ENCODE measurements at regions not wholly inside any gene's neighbourhood (a gene's known extent, or its start where the extent isn't known, plus 50 kb on each side); places are given as distances from the start of the nearest gene placed in this dataset.

- no peaks in the 10 kb centered on the region for H3K9me3 ChIP-seq (replicated peaks; ENCODE audit: control insufficient read depth, insufficient read depth, low read depth, low read length)
- H3K4me3 ChIP-seq: no peak overlapping the region
- in situ Hi-C loops (cut with MboI) (no loop called here), intact Hi-C loops (cut with micrococcal nuclease) (loop anchor here (5.0 kb wide), 1 partner anchor 177 kb away; no protein-coding TSS in a partner anchor)
- ATAC-seq (no peak), DNase-seq (ENCODE audit: extremely low read depth in 1 of 4, low spot score in 3 of 4) (no peak), FAIRE-seq (no peak)
- H3K9ac ChIP-seq (ENCODE audit: insufficient read depth in 1 of 2, low read depth in 2 of 2, low read length in 2 of 2): no peak overlapping the region
- H2AFZ ChIP-seq (ENCODE audit: low read depth, low read length): no peak overlapping the region
- H3K79me2 ChIP-seq (ENCODE audit: control insufficient read depth, insufficient read depth, low read length): no peaks in the 10 kb centered on the region
- H3K27ac ChIP-seq (ENCODE audit: extremely low read depth, low read depth, low read length): no peak overlapping the region
- POLR2A ChIA-PET: no interaction called here
- no peaks in the 10 kb centered on the region for H3K9me1 ChIP-seq (ENCODE audit: control insufficient read depth, insufficient read depth, low read length)
- WGBS (ENCODE audit: insufficient coverage, low coverage, missing lambda C conversion rate): 0% methylated on average over 1 of the region's 1 CpG
- no peak overlapping the region for H3K4me2 ChIP-seq (ENCODE audit: insufficient read depth, low read length)
- CTCF ChIA-PET (ENCODE audit: low intra/inter-chr PET ratio): no interaction called here
- BruUV-seq (replicated peaks): no TSS peak
- H3K27me3 ChIP-seq (ENCODE audit: control insufficient read depth in 2 of 2, insufficient read depth in 2 of 2, low read length in 2 of 2): peaks cover 9 to 13% of the 10 kb centered on the region in 2 experiments; a peak in 4 of 5 replicates
- H3K4me1 ChIP-seq (replicated peaks in 1 of 2; ENCODE audit: control insufficient read depth in 2 of 2, insufficient read depth in 2 of 2, low read length in 2 of 2): peaks cover 0 to 6% of the 10 kb centered on the region in 2 experiments; a peak in 1 of 5 replicates
- no peaks in the 10 kb centered on the region for H4K20me1 ChIP-seq (replicated peaks; ENCODE audit: control insufficient read depth, insufficient read depth, low read length)
- H3K36me3 ChIP-seq (ENCODE audit: control insufficient read depth, insufficient read depth, low read length): no peaks in the 10 kb centered on the region
- TF ChIP-seq ELF2 (CRISPR knock-in tag; IDR thresholded peaks at IDR 0.05) (no peak), OTX1 (CRISPR knock-in tag; IDR thresholded peaks at IDR 0.05) (no peak), BCLAF1 (IDR thresholded peaks at IDR 0.05; ENCODE audit: borderline replicate concordance in 1 of 2, control insufficient read depth in 1 of 2, low read depth in 2 of 2, low read length in 1 of 2) (no peak), FOS (IDR thresholded peaks at IDR 0.05; ENCODE audit: extremely low read depth, insufficient read length) (no peak), ZNF655 (CRISPR knock-in tag; IDR thresholded peaks at IDR 0.05) (no peak), RCOR1 (IDR thresholded peaks at IDR 0.05; ENCODE audit: borderline replicate concordance in 1 of 2, low read depth in 2 of 2, low read length in 2 of 2) (no peak), PRDM10 (IDR thresholded peaks at IDR 0.05; ENCODE audit: partially characterized antibody) (no peak), SAFB (IDR thresholded peaks at IDR 0.05; ENCODE audit: borderline replicate concordance, low read depth, low read length) (no peak), MEF2D (tag; conservative IDR thresholded peaks at IDR 0.05; ENCODE audit: low read depth) (no peak), SNIP1 (IDR thresholded peaks at IDR 0.05; ENCODE audit: low read depth) (no peak), ZNF347 (CRISPR knock-in tag; IDR thresholded peaks at IDR 0.05; ENCODE audit: low read depth) (no peak), ZHX1 (conservative IDR thresholded peaks at IDR 0.05; ENCODE audit: low read length) (no peak)
Observed at GRCh38 chr2:118219611-118220010, 131.3 kb downstream of the INSIG2 start.

Measured in K562 (cell line).